HG02973 (cell line): ENCODE measurements at regions not wholly inside any gene's neighbourhood (a gene's known extent, or its start where the extent isn't known, plus 50 kb on each side); places are given as distances from the start of the nearest gene placed in this dataset.

Experiments
- ATAC-seq: cut with Tn5 transposase; IDR thresholded peaks from one replicate; pipeline ENCODE4 v1.9.1; 2021; ENCODE audit warnings: moderate library complexity; ENCODE audit not compliant: unreplicated experiment

DNA sequence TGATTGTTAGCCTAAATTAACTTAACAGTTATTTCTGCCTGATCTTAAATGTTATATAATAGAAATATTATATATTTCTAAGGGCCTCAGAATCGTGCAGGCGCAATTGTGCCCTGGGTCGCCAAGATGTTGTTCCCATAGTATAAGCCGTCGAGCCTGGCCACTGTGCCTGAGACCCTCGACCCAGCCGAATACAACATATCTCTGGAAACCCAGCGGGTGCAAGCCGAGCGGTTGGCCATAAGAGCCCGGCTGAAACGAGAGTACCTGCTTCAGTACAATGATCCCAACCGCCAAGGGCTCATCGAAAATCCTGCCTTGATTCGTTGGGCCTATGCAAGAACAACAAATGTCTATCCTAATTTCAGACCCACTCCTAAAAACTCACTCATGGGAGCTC, 549.8 kb downstream of the KCTD8 start:
- no peak for ATAC-seq

DNA sequence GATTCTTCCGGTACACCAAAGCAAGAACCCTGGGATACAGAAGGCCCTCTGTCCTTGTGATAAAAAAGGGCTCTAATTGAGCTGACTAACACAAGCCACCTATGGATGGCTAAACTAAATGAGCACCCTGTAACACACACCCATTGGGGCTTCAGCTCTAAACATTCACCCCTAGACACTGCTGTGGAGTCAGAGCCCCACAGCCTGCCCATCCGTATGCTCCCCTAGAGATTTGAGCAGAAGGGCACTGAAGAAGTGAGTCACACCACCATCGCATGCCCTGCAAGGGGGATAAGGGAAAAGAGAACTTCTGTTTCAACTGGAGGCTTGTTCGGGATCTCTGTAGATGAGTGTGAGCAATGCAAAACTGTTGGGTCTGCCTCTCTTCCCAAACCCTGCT, 545.2 kb downstream of the KCTD8 start:
- no peak for ATAC-seq

DNA sequence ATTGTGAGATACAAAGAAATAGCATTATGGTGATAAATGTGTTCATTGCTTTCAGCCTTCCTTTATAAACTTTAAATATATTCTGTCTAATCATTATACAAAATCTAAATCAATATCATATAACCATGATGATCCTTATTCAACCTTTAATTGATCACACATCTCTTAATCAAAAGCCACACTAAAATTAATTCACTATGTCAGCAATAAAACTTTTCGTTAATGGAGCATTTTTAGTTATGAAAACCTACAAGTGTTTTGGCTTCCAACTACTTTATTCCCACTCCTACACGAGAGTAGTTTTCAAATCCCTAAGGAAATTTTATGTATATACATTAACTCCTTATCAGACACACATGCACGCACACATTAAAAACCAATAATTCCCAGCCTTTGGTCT, 530.2 kb downstream of the KCTD8 start:
- ATAC-seq: no peak

DNA sequence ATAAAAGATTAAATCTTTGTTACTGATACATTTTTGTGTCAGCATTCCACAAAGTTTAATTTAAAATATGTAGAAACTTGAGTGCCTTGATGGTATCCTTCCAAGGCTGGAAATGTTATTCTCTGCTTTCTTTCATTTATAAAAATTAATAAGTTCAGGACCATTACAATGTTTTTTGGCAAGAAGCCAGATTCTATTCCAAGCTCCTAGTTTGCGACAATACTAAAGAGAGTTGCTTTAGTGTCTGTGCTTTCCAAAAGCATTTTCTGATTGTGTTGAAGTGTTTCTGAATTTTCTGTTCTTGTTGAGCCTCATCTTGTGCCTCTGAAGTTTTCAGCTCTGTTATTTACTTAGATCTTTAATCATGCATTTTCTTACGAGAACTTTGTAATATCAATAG, 516.2 kb downstream of the KCTD8 start:
- ATAC-seq: no peak

DNA sequence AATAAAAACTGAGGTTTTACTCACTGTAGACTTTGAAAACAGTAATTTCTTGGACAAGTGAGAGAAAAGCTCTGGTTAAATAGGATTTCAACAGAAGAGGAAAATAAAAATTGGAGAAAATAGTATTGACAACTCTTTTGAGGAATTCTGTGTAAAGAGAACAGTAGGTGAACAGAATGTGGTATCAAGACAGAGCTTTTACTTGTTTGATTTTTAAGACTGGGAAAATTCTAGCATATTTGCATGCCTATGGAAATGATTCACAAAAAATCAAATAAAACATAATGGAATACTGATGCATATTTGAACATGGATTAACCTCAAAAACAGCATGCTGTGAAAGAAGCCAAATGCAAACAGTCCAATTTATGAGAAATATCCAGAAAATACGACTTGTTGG, 504.6 kb downstream of the KCTD8 start:
- ATAC-seq: no peak

DNA sequence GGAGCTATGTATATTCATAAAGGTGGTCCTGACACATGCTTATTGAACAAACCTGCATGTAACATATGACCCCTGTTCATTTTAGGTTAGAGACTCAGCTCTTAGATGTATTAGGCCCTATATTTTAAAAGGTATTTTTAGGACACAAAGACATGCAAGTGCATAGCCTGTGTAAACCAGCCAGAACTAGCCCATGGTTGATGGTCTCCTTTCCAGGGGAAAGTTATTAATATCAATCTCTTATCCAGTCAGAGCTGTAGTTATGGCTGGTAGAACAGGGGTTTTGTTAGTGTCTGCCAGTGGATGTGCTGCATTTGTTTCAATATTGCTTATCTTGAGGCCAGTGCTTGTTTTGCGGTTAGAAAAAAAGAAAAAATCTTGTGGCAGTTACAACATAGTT, 488.6 kb downstream of the KCTD8 start:
- no peak for ATAC-seq

DNA sequence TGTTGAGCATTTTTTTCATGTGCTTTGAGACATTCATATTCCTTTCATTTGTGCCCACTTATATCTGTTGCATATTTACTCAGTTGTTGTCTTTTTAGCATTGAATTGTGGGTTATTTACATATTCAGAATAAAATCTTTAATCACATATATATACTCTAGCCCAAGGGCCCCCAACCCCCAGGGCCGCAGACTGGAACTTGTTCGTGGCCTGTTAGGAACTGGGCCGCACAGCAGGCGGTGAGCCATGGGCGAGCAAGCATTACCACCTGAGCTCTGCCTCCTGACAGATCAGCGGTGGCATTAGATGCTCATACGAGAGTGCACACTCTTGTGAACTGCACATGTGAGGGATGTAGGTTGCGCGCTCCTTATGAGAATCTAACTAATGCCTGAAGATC, 480.6 kb downstream of the KCTD8 start:
- no peak for ATAC-seq

DNA sequence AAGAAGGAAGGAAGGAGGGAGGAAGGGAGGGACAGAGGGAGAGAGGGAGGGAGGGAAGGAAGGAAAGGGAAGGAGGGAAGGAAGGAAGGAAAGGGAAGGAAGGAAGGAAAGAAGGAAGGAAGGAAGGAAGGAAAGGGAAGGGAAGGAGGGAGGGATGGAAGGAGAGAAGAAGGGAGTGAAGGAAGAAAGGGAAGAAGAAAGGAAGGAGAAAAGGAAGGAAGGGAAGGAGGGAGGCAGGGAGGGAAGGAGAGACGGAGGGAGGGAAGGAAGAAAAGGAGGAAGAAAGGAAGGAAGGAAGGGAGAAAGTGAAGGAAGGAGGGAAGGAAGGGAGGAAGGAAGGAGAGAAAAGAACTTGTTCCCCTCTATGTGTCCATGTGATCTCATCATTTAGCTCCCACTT, 465.0 kb downstream of the KCTD8 start:
- ATAC-seq: no peak

DNA sequence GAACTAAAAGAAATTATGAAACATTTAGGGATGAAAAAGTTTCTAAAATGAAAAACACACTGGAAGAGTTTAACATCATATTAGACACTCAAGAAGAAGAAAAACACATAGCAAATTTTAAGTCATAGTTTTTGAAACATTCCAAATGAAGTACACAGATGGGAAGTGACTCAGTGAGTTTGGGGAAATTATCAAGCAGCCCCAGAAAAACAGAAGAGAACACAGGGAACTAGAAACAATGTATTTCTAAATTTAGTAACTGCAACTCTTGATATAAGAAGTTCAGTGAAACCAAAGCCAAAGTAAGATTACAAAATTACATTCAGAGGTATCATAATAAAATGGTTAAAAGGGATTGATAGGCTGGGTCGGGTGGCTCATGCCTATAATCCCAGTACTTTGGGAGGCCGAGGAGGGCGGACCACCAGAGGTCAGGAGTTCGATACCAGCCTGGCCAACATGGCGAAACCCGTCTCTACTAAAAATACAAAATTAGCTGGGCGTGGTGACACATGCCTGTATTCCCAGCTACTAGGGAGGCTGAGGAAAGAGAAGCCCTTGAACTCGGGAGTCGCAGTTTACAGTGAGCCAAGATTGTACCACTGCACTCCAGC, 461.2 kb downstream of the KCTD8 start:
- no peak for ATAC-seq

DNA sequence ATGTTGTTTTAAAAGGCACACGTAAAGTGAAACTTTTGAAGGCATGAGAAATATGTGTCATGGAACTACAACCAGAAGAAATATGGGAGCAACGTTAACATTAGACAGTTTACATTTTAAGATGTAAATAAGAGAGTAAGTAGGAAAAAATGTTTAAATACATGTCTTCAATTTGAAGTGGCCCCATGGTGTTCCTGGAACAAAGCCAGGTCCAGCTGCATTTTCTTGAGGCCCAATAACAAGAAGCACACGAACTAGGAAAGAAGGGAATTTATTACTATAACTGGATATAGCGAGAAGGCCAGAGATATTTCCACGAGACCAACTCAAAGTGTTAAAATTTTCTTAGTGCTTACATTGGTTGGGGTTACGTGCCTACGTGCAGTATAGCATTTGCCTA, 458.1 kb downstream of the KCTD8 start:
- no peak for ATAC-seq

DNA sequence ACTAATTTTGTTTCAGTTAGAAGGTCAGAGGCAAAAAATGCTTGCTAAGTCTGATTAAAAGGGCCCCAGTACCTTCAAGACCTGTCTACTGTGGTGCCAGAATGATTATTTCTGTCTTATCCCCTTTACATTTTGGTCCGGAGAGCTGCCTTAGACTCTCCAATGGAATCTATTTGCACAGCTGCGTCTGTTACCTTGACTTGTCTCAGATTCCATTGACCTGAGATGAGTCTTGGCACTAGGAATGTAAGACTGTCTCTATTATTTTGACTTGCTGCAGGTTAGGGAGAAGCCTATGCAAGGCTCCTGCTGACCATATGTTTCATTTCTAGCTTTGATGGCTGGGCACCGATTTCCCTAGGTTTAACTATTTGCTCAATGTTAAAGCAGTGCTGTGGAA, 457.6 kb downstream of the KCTD8 start:
- no peak for ATAC-seq

DNA sequence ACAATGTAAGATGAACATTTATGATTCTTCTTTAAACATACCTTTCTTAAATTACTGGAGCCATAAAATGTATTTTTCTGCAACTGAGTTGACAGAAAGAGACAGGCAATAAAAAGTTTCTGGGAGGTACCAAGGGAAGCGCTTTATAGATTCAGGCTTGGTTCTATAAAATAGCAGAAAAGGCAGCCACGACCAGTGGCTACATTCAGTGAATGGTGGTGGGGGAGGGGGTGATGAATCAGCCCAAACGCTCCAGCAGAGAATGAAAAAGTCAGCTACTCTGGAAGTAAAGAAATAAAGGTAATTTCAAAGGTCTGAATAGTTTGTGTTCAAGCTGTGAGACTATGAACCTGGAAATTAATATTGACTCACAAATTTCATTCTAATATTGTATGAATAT, 456.1 kb downstream of the KCTD8 start:
- no peak for ATAC-seq

DNA sequence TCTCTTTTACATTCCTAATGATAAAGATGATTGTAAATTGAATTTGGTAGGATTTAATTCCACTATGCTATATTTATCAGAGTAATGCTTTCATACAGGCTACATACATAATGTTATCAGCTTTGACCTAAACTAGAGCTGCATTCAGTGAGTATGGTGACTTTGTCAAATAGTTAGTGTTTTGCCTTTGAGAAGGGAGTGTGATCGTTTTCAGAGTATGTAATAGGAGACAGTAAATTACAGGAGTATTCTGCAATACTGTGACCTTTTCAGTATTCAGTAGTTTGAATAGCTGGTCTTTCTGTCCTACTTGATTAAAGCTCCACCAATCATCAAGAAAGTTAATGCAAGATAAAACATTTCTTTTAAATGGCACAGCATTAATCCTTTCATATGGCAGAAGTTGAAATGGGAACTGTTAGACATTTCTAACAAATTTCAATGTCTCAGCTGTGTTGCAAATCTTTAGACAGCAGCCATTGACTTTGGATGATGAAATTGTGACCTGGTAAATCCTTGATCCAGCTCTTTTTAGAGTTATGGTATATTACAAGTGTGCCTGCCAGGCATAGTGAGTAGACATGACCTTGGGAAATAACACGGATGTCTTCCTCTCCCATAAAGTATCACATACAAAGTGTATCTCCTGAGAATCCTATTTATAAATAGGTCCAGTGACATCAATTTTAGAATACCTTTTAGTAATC, 455.3 kb downstream of the KCTD8 start:
- ATAC-seq: no peak

DNA sequence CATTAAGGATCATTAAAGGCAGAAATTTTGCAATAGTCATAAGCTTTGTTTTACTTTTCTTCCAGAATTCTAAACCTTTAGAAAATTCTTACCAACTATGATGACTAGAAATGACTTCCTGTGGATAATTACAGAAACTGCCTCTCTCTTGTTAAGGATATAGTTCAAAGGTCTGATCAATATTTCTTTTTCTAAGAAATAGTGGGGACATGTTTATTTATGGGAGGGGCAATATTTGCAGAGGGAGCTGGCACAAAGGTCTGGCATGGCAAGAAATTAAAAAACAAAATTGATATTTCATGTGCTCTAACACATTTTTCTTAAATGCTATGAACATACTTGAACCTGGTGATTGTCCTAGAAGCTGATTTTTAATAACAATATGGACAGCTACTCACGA, 448.9 kb downstream of the KCTD8 start:
- ATAC-seq: no peak

DNA sequence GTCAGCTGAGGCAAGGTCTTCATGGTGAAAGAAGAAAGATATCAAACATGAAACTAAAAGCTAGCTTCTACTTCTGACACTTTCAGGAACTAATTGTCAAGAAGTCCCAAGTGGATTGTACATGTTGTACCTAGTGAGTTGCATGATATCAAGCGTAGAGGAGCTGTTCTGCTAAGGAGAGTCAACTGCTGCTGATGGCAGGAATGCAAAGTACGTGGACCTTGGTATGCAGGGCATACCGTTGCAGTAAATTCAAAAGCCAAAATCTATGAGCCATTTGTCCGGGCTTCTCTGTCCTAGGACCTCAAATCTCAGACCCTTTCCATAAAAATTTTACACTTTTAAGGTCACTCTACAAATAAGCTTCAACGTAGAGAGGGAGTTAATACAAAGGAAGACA, 446.2 kb downstream of the KCTD8 start:
- ATAC-seq: no peak

DNA sequence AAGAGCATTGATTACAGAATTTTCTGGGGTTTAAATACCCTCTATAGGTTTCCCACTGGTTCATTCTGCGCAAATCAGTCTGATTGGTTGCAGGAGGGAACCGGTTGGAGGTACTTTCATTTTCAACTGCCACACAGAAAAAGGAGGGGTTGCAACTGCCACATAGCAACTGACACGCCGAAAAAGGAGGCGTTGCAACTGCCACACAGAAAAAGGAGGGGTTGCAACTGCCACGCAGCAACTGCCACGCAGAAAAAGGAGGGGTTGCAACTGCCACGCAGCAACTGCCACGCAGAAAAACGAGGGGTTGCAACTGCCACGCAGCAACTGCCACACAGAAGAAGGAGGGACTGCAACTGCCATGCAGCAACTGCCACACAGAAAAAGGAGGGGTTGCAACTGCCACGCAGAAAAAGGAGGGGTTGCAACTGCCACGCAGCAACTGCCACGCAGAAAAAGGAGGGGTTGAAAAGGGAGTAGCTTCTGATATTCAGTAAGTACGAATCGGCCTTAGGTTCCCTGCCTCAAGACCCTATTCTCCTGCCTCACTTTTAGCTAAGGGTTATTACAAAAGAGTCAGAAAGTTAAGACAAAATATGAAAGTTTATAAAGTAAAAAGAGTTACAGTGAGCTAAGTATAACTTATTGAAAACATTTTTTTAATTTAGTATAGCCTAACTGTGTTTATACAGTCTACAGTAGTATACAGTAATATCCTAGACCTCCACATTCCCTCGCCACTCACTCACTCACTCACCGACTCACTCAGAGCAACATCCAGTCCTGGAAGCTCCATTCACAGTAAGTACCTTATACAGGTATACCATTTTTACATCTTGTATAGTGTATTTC, 431.8 kb downstream of the KCTD8 start:
- no peak for ATAC-seq

DNA sequence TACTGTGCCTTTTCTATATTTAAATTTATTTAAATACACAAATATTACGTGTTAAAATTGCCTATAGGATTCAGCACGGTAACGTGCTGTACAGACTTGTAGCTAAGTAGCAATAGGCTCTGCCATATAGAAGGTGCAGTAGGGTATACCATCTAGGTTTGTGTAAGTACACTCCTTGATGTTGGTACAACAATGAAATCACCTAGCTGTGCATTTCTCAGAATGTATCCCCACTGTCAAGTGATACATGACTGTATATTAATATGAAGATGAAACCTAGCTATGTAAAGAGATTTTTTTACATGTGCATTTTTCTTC, 431.2 kb downstream of the KCTD8 start:
- no peak for ATAC-seq

DNA sequence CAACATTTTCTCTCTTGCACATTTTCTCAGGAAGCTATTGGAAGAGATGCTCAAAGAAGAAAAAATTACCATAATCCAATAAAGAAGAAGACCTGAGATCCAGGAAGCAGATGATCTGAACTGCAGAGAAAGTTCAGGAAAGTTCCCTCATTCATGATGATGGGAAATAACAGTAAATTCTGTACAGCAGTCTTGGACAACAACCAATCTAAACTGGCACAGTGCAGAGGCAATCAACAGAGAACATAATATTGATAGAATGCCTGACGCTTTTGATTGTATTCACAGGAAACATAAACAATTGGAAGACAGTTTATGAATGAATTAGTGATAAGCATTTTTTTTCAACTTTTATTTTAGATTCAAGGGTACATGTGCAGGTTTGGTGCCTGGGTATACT, 428.9 kb downstream of the KCTD8 start:
- no peak for ATAC-seq

DNA sequence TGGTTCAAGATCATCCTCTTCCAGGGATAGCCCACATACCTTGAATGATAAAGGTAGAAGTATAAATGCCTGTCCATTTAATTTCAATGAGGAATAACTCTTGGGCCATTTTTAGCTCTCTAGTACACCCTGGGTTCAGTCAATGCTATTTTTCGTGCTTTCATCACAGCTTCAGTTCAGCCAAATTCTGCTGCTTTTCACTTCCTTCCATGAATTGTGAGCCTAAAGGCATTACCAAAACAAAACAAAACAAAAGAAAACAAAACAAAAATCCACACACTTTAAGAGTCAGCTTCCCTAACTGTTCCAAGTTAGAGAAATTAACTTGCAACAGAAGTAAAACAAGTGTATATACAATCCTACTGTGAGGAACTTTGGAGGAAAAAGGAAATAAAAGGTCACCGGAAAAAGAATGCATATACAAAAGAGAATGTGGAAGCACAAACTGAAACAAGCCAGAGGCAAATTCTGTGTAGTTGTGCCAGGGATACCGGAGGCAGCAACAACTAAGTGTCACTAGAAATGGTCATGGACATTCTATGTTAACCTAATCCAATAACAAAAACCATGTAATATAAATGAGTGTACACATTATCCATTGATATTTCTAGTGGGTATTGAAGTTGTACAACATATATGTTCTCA, 423.1 kb downstream of the KCTD8 start:
- ATAC-seq: no peak

DNA sequence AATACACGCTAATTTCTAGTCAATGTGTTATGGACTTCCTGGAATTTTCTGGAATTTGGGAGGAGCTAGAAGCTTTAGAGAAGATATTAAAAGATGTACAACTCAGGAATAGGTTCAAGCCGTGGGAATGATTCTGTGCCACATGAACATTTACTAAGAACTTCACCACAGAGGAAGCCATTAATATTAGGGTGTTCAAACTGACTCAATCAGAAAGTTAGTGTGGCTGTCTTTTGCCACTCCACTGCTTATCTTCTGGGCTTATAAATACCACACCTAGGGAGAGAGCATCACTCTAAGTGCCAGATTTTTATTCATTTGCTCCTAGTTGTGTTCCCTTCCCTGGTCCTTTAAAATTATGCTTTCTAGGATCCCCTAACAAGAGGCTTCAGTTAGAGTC, 409.8 kb downstream of the KCTD8 start:
- no peak for ATAC-seq

DNA sequence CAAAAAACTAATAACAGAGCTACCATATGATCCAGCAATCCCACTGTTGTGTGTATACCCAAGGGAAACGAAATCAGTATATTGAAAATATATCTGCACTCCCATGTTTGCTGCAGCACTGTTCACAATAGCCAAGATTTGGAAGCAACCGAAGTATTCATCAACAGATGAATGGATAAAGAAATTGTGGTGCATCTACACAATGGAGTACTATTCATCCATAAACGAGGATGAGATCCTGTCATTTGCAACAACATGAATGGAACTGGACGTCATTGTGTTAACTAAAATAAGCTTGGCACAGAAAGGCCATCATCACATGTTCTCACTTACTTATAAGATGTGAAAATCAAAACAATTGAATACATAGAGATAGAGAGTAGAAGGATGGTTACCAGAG, 402.1 kb downstream of the KCTD8 start:
- ATAC-seq: no peak

DNA sequence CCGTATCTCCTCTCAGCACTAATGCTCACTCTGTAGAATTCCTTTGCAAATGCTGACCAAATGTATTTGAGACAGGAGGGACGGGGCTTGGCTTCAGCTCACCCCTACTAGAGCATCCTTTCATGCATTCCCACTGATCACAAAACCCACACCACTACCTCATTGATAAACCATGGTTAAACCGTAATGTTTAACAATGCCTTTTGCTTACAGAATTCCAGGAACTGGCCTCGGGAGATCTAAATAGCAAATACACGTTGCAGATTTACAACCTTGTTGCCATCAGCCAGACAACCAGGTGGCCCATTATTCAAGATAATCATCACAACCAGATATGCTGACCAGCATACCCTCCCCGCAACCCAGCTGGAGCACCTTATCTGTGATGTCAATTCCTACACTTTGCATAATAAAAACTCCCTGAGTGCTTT, 391.9 kb downstream of the KCTD8 start:
- no peak for ATAC-seq
